Spleen (tissue), 7 donors: ENCODE measurements at regions not wholly inside any gene's neighbourhood (a gene's known extent, or its start where the extent isn't known, plus 50 kb on each side); places are given as distances from the start of the nearest gene placed in this dataset.

Experiments
- POLR2A ChIP-seq, 3 donors: fragments of 450-650 bp; IDR thresholded peaks; one replicate each; pipeline ENCODE4 v1.5.1; 2017; ENCODE audit warnings: antibody characterized with exemption in 3 of 3, mild to moderate bottlenecking in 1 of 3
- TF ChIP-seq, protein P1 (sequence below), 11 experiments: fragments of 200-600 bp in 7 of 11; fragments of 450-650 bp in 4 of 11; sonication (generic) in 4 of 11; IDR thresholded peaks in 8 of 11; conservative IDR thresholded peaks in 3 of 11; 1 replicate in 7 of 11; 2 replicates in 4 of 11; pipeline versions ENCODE4 v1.4.0 to v1.8.0; 2016 to 2021; ENCODE audit warnings: antibody characterized with exemption in 11 of 11, inconsistent platforms in 4 of 11, mild to moderate bottlenecking in 1 of 11
- donor health status: DM: no; HTN: no; CAD: no; lungs with moderate emphysema.
- donor health status: DM: no; HTN: no; CAD: no.
- donor health status: DM: no; HTN: no; CAD: no.

DNA sequence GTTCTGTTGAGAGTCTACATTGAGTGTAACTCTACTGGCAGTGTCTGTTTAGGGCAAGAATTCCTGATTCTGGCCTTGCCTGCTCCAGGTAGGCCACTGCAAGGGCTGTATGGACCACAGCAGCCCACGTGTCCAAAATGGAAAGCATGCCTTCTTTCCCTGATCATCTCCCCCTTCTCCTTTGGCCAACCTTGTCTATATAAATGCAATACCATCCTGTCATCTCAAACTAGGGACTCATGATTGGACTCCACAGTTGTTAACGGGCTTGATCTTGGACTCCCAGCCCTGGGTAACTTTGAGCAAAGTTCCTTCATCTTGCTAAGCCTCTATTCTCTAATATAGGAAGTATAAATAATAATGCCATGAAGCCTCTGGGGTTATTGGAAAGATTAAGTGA, 533.6 kb downstream of the BNC2 start:
- no peak for TF ChIP-seq POLR2A (IDR thresholded peaks at IDR 0.05)
- TF ChIP-seq, protein P1, sequence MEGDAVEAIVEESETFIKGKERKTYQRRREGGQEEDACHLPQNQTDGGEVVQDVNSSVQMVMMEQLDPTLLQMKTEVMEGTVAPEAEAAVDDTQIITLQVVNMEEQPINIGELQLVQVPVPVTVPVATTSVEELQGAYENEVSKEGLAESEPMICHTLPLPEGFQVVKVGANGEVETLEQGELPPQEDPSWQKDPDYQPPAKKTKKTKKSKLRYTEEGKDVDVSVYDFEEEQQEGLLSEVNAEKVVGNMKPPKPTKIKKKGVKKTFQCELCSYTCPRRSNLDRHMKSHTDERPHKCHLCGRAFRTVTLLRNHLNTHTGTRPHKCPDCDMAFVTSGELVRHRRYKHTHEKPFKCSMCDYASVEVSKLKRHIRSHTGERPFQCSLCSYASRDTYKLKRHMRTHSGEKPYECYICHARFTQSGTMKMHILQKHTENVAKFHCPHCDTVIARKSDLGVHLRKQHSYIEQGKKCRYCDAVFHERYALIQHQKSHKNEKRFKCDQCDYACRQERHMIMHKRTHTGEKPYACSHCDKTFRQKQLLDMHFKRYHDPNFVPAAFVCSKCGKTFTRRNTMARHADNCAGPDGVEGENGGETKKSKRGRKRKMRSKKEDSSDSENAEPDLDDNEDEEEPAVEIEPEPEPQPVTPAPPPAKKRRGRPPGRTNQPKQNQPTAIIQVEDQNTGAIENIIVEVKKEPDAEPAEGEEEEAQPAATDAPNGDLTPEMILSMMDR (IDR thresholded peaks at IDR 0.05 in 8 of 11, conservative IDR thresholded peaks at IDR 0.05 in 3 of 11), result no peak
